ENCODE measurements at regions not wholly inside any gene's neighbourhood (a gene's known extent, or its start where the extent isn't known, plus 50 kb on each side); places are given as distances from the start of the nearest gene placed in this dataset.
"Not testable (repeated sequence)": the region's sequence is repeated elsewhere in the genome, so short reads cannot be mapped to it uniquely, and the experiment has no call there.

DNA sequence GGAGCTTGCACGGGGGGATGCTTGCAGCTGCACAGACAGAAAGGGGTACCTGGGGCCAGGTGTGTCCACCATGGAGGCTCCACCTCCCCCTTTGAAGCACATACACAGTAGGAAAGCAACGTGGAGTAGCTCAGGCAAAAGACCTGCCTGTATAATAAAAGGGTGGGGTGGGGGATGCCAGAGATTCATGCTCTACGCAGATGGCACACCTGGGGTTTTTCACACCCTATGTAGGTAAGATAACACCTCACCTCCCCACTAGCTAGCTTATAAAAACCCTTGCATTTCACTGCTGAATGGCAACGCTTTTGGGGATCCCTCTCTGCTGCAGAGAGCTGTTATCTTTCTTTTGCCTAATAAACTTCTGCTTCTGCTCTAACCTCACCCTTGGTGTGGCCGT, 317.3 kb downstream of the KLF13 start:
- H3K4me3 ChIP-seq (ENCODE audit: low read depth, low read length), result not testable (repeated sequence)

DNA sequence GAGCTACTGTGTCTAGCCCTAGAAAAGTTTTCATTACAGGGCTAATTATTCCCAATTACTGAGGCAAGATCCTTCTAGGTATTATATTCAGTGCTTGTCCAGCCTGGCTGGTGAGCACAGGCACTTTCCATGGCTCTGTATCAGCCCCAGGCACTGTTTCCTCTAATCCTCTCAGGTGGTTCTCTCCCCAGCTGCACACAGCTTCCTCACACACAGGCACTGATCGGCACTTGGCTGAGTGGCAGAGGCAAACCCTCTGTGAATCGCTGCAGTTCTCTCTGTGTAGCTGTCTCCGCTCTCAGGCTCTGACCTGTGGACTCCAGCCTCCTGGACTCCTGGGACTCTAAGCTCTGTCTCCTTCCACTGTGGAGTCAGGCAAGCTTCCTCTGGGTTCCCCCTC, 318.1 kb downstream of the KLF13 start:
- H3K4me3 ChIP-seq (ENCODE audit: low read depth, low read length), result not testable (repeated sequence)

DNA sequence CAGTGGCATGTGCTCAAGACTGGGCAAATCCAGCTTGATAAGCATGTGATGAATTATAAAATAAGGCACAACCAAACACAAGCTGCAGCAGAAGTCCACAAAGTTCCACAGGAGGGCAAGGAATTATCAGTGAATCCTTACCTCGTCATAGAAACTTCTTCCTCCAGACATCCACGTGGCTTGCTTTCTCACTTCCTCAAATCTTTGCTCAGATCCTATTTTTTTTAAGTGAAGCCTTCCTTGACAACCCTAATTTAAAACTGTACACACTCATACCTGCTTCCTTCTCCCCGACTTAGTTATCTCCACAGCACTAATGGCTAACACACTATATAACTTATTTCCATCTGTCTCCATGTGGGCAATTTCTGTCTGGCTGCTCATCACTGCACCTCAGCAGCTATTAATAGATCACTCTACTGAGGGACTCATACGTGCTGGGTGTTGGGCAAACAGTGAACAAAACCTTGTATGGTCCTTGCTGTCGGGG, 320.7 kb downstream of the KLF13 start:
- H3K4me3 ChIP-seq (ENCODE audit: low read depth, low read length), result not testable (repeated sequence)

DNA sequence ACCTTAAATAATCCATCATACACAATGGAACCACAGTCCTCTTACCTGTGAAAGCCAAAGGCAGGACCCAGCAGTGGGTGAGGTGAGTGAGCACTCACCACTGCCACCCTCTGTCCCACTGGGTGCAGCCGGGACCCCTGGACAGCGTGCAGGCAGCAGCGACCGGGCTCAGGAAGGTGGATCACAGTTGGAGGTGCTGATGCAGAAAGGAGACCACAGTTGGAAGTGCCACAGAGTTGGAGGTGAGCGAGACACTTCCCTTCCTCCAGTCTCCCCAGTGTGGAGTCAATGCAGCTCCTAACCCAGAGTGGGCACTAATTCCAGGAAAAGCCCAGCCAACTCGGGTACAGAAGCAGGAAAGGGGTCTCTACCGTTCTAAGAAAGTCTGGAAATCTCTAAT, 323.0 kb downstream of the KLF13 start:
- not testable (repeated sequence) for H3K4me3 ChIP-seq (ENCODE audit: low read depth, low read length)

DNA sequence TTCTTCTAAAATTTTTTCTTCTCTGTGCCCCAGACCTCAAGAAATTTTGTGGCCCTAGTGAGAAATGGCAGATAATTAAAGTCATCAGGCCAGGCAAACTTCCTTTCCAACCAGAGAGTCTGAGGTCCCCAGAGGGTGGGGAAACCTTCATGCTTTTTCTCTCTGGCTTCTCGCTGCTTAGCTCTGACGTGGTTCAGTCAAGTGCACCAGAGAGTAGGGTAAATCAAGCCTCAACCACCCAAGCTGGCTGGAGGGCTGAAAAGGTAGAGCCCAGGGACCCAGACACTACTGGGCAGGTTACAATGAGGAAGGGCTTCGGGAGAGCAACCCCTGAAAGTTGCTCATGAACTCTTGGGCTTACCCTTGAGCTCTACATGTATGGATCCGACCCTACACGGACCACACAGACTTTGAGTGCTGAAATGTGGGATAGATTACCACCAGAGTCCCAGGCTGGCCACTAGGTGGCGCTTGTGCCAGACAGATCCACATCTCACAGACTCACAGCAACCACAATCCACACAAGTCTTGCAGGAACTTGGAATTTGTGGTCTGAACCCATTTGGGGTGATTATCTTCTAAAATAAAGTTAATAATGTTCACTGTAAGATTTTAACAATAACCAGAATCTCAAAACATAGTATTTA, 323.5 kb downstream of the KLF13 start:
- H3K4me3 ChIP-seq (ENCODE audit: low read depth, low read length), result not testable (repeated sequence)
- TF ChIP-seq, protein P1, sequence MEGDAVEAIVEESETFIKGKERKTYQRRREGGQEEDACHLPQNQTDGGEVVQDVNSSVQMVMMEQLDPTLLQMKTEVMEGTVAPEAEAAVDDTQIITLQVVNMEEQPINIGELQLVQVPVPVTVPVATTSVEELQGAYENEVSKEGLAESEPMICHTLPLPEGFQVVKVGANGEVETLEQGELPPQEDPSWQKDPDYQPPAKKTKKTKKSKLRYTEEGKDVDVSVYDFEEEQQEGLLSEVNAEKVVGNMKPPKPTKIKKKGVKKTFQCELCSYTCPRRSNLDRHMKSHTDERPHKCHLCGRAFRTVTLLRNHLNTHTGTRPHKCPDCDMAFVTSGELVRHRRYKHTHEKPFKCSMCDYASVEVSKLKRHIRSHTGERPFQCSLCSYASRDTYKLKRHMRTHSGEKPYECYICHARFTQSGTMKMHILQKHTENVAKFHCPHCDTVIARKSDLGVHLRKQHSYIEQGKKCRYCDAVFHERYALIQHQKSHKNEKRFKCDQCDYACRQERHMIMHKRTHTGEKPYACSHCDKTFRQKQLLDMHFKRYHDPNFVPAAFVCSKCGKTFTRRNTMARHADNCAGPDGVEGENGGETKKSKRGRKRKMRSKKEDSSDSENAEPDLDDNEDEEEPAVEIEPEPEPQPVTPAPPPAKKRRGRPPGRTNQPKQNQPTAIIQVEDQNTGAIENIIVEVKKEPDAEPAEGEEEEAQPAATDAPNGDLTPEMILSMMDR (IDR thresholded peaks at IDR 0.05; ENCODE audit: low read depth, low read length), result 0 out of 2 replicates have a peak, but pooled peaks have one; percentile 15

DNA sequence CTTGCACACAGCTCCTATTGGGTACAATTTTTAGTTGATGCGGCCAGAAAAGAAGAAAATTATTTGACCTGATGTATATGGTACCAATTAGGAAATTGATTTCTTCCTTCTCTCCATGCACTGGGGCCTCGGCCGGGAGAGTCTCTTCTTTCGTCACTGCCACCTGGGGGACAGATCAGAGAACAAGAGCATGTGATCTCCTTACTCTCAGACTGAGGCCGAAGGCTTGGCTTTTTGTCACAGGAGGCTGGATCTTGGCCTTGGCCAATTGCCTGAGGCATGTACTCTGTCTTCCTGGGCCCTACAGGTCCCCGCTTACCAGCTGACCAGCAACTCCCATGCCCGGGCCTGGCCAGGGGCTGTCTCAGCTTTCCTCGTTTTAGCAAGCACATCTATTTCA, 330.3 kb downstream of the KLF13 start:
- H3K4me3 ChIP-seq (ENCODE audit: low read depth, low read length), result not testable (repeated sequence)

DNA sequence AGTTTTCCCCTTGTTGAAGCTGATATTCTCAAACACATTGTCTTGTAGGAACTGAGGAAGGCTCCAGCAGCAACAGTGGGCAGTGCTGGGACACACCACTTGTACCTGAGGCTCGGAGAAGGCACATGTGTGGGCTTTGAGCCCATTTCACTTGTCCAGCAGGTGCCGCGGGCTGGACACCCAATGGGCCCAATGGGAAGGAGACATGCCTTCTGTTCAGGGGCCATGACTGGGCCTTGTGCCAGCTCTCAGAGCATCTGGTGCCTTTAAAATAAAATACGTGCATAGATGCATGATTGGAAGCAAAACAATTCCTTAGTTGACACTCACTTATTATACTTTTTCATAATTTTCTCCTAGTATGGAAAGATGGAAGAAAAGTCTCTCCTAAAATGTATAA, 334.2 kb downstream of the KLF13 start:
- H3K4me3 ChIP-seq (ENCODE audit: low read depth, low read length), result no peak overlapping the region
- TF ChIP-seq, protein P1 (IDR thresholded peaks at IDR 0.05; ENCODE audit: low read depth, low read length), result no peak

DNA sequence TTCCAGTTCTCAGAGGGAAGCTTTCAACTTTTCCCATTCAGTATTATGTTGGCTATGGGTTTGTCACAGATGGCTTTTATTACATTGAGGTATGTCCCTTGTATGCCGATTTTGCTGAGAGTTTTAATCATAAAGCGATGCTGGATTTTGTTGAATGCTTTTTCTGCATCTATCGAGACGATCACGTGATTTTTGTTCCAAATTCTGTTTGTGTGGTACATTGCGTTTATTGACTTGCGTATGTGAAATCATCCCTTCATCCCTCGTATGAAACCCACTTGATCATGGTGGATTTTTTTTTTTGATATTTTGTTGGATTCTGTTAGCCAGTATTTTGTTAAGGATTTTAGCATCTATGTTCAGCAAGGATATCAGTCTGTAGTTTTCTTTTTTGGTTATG, 339.1 kb downstream of the KLF13 start:
- not testable (repeated sequence) for H3K4me3 ChIP-seq (ENCODE audit: low read depth, low read length)

DNA sequence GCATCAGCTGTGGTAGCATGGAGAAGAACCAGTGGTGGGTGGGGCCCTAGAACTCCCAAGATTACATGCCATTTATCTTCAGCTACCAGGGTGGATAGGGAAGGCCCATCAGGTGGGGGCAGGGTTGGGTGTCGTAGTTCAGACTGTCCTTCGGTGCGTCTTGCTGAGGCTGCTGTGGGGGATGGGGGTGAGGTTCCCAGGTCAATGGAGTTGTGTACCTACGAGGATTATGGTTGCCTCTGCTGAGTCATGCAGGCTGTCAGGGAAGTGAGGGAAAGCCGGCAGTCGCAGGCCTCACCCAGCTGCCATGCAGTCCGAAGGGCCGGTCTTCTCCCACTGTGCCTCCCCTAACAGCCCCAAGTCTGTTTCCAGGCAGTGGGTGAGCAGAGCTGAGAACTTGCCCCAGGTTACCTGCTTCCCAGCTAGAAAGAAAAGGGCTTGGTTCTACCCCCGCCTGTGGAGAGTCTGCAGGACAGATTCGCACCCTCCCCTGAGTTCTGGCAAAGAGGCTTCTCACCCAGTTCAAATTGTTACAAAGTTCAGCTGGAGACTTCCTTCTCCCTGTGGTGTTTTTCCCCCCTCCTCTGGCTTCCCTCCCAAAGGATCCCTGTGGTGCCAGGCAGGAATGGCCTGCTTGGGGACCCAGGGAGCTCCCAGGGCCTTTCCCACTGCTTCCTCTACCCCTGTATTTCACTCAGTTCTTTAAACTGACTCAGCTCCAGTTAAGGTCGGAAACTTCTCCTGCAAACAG, 342.7 kb downstream of the KLF13 start:
- H3K4me3 ChIP-seq (ENCODE audit: low read depth, low read length), result not testable (repeated sequence)

DNA sequence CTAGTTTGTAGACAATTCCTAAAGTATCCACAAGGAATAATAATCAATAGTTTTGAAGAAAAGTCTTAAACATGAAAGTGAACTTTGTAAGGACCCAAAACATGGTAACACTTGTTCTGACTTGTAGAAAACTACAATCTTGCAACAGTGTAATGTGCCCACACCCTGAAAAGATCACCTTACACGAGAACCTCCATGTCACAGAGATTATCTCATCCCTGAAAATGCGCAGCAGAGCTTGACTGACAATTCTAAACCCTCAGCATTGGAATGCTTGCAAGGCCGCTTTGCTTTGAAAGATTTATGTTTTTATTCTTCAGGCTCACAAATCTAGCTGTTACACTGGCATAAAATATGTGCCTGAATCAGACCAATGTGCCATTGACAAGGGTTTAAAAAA, 346.6 kb downstream of the KLF13 start:
- H3K4me3 ChIP-seq (ENCODE audit: low read depth, low read length), result not testable (repeated sequence)

DNA sequence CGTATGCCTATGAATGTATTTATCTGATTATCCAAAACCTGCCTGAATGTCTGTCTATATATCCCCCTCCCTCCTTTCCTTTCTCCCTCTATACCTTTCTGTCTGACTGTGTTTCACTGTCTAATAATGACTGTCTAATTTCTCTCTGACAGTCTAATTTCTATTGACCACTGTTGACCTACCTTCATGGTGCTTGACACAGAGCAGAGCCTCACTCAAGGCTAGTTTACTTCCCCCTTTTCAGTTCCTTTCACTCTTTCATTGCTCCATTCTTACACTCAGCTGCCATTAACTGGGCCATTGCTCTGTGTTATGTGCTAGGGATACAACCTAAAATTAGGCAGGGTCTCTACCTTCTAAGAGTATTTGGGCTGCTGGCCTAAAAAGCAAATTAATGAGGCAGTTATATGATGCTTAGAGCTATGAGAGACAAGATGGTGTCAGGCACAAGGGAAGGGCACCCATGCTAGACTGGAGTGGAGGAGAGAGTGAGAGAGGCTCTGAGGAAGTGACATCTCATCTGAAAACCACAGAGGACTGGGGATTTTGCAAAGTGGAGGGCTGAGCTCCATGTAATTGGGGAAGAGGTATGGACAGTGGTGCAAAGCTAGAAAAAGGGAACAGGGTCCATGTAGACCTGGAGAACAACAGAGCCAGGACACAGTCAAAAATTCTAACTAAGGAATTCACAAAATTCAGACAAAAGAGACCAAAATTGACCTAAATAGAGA, 348.6 kb upstream of the CHRNA7 start:
- not testable (repeated sequence) for H3K4me3 ChIP-seq (ENCODE audit: low read depth, low read length)

DNA sequence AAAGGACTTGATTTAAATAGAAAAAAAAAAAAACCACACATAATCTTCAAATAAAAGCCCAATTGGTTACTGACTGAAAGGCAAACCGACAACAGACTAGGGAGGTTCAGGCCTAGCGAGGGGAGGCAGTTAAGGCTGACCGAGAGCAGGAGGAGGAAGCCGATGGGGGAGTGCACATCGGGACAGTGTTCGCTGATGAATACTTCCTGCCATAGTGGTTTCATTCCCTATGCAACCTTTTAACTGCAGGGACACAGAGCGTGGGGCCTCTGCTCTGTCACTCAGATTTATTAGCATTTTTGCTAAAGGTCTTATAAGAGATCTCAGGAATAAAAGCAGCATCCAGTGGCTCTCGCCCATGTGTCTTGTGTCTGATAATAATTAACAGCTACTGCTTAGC, 343.2 kb upstream of the CHRNA7 start:
- not testable (repeated sequence) for H3K4me3 ChIP-seq (ENCODE audit: low read depth, low read length)

DNA sequence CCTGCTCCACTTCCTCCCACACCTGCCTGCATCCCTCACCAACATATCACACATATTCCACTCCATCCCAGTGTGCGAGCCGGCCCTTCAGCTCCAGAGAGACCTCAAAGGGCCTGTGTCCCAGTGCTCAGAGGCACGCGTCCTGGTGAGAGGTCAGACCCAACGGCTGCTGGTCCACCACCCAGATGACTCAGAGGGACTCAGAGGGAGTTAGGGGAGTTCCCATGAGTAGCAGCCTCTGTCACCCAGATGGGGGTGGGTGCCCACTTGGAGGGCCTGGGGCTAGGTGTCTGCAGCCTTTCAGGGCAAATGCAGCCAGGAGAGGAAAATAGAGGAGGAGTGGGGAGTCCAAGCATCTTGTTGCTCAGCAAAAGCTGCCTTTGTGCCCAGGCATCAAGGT, 333.8 kb upstream of the CHRNA7 start:
- H3K4me3 ChIP-seq (ENCODE audit: low read depth, low read length), result not testable (repeated sequence)

DNA sequence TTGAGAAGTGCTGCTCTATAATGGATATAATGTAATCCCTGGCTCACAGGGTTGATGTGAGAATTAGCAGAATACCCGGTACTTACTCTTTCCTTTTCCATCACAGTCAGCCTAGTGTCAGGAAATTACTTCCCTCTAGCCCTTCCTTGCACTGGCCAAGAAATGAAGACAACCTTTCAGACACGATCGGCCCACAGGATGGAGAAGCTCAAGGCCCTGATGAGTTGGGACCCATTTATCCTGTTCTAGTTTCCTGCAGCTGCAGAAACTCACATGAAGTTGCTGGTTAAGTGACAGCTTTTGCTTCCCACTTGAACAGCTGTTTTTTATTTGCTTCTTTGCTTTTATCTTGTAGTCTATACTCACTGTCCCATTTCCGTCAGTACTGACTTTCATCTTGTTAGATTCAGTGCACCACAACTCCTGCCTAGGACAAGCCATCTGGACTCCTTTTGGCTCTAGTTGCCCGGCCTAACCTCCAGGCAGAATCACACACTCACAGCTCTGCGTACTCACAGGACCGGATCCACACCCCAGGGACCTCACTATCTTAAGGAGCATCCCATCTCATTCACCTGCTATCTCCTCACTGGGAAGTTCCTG, 325.1 kb upstream of the CHRNA7 start:
- H3K4me3 ChIP-seq (ENCODE audit: low read depth, low read length), result not testable (repeated sequence)

DNA sequence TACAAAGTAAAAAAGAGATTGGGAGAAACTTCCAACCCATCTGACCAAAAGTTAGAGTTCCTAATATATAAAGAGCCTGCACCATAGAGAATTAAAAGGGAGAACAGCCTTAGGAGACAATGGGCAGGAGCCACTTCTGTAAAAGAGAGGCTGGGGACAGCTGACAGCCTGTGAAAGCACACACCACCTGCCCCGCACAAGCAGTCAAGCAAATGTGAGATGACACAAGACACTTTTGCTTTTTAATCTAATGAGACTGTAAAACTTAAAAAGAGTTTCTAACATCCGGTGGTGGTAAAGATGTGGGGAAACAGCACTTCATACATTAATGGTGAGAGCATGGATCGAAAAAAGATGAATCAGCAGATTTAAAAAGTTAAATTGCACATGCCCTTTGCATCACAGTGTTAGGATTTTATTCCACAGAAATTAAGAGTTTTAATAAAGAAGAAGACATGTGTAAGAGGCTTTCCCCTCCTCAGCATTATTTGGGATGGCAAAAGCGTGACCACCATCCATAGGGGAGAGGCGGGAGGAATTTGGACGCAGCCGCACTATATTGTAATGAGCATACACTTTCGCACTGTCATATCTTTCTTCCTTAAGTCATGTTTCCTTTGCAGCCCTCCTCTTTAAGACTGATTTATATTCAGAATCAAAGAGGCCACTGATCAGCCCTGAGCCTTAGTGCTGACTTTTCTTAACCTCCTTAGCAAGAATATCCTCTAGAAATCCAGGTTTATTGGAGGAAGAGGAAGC, 322.2 kb upstream of the CHRNA7 start:
- H3K4me3 ChIP-seq (ENCODE audit: low read depth, low read length), result not testable (repeated sequence)

DNA sequence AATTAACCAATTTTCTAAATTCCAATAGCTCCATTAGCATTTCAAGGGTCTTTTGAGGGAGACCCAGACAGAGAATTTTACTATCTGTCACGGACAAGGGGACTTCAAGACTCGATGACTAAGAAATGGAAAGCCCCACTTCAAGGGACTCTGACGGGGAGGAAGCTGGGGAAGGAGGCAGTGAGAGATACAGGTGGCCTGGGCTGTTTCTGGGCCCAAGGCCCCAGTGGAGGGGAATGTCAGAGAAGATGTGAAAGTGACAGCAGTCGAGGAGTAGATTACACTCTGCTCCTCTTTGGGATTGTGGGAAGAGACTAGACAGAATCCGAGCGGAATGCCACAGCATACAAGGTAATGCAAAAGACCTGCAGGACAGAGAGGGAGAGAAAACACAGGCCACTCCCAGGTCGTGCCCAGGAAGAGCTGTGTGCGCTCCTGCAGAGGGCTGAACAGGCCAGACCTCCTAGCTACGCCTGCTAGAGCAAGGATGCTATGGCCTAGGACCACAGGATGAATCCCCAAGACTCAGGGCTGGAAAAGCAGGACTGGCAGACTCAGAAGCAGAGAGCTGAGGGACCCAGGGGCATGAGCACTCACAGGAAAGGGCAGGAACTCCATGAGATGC, 321.5 kb upstream of the CHRNA7 start:
- not testable (repeated sequence) for H3K4me3 ChIP-seq (ENCODE audit: low read depth, low read length)

DNA sequence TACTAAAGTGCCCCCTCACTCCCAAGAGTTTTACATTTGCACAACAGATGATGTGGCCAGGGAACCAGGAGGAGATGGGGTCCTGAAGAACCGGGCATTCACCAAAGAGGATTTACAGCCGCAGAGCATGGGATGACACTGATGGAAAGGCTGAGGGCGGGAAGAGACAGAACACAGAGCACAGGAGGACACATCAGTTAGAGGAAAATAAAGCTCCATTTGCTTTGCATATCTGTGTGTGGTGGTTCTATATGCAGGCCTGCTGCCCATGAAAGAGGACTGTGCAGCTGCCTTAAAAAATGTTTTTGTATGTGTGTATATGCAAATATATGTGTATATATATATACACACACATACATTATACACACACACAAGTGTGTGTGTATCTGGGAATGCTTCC, 320.8 kb upstream of the CHRNA7 start:
- H3K4me3 ChIP-seq (ENCODE audit: low read depth, low read length), result not testable (repeated sequence)
